GM12891 (cell line): ENCODE measurements at regions not wholly inside any gene's neighbourhood (a gene's known extent, or its start where the extent isn't known, plus 50 kb on each side); places are given as distances from the start of the nearest gene placed in this dataset.

Experiments used
- POLR2A ChIP-seq: IDR thresholded peaks from 2 replicates; pipeline ENCODE4 v1.6.1; 2011; ENCODE audit warnings: low read depth, low read length, control low read depth
- POLR2AphosphoS5 ChIP-seq: IDR thresholded peaks from 2 replicates; pipeline ENCODE4 v1.6.1; 2011; ENCODE audit warnings: low read depth, low read length, control low read depth
- POU2F2 ChIP-seq: IDR thresholded peaks from 2 replicates; pipeline ENCODE4 v1.6.1; 2011; ENCODE audit warnings: low read depth, mild to moderate bottlenecking, control low read depth, low read length, moderate library complexity
- TAF1 ChIP-seq: IDR thresholded peaks from 2 replicates; pipeline ENCODE4 v1.6.1; 2011; ENCODE audit warnings: low read depth, low read length, control low read depth

GRCh38 chr6:12355354-12355753 is 65.2 kb downstream of the EDN1 start:
- TF ChIP-seq POLR2AphosphoS5 (no peak), POLR2A (no peak), TAF1 (no peak), POU2F2 (no peak)
